Ovary (tissue), 7 donors: ENCODE measurements at regions not wholly inside any gene's neighbourhood (a gene's known extent, or its start where the extent isn't known, plus 50 kb on each side); places are given as distances from the start of the nearest gene placed in this dataset.

Experiments
- DNase-seq, 5 donors: peaks; one replicate each; pipeline ENCODE4 v3.0.0-alpha.2; 2019 to 2020
- H3K27ac ChIP-seq, 2 donors: fragments of 200-600 bp; one replicate each; pipeline versions ENCODE4 v1.5.1 to v1.8.0; 2019 to 2022
- H3K27me3 ChIP-seq: fragments of 200-600 bp; one replicate; pipeline ENCODE4 v1.8.0; 2022
- H3K36me3 ChIP-seq: fragments of 200-600 bp; sonication (generic); one replicate; pipeline ENCODE4 v1.5.1; 2019
- H3K4me1 ChIP-seq: one replicate; pipeline ENCODE4 v1.8.1; 2013; ENCODE audit warnings: mild to moderate bottlenecking, moderate library complexity; ENCODE audit not compliant: insufficient read depth
- H3K4me3 ChIP-seq: fragments of 200-600 bp; sonication (generic); one replicate; pipeline ENCODE4 v1.5.1; 2017
- H3K9me3 ChIP-seq, 2 donors: fragments of 200-600 bp in 1 of 2; sonication (generic) in 1 of 2; one replicate each; pipeline versions ENCODE4 v1.5.1 to v1.8.1; 2013 to 2019; ENCODE audit warnings: mild to moderate bottlenecking in 1 of 2, moderate library complexity in 1 of 2
- CTCF ChIP-seq, 3 donors: fragments of 450-650 bp in 2 of 3; fragments of 200-600 bp in 1 of 3; IDR thresholded peaks; one replicate each; pipeline versions ENCODE4 v1.5.1 to v1.8.0; 2016 to 2022; ENCODE audit warnings: antibody characterized with exemption in 3 of 3, mild to moderate bottlenecking in 1 of 3
- EP300 ChIP-seq: sonication (generic); formaldehyde crosslinking; IDR thresholded peaks from one replicate; pipeline ENCODE4 v1.6.1; 2017; ENCODE audit warnings: antibody characterized with exemption
- POLR2A ChIP-seq: fragments of 450-650 bp; IDR thresholded peaks from one replicate; pipeline ENCODE4 v1.6.1; 2017; ENCODE audit warnings: antibody characterized with exemption, mild to moderate bottlenecking, moderate library complexity
- WGBS, 3 donors: extraction: QIAGEN DNeasy Blood & Tissue Kit in 1 of 3; methylation state at CpG; one replicate each; pipeline versions ENCODE4 v1.1.5 to v1.1.7; 2013 to 2017; 5-methylcytosine and 5-hydroxymethylcytosine counted together
- intact Hi-C, 4 donors: fragments of 100-400 bp; cut with DNase I; formaldehyde crosslinking; loops; one replicate each; pipeline versions ENCODE4 v1.11.0 to v1.15.1; 2022 to 2023
- donor health status: DM: no; HTN: no; CAD: no; lungs with moderate emphysema.
- donor health status: DM: no; HTN: no; CAD: no.
- donor health status: Bipolar disorder and iron deficiency.
- donor health status: DM: no; HTN: no; CAD: no.
- donor health status: DM: yes; HTN: yes; CAD: no.

DNA sequence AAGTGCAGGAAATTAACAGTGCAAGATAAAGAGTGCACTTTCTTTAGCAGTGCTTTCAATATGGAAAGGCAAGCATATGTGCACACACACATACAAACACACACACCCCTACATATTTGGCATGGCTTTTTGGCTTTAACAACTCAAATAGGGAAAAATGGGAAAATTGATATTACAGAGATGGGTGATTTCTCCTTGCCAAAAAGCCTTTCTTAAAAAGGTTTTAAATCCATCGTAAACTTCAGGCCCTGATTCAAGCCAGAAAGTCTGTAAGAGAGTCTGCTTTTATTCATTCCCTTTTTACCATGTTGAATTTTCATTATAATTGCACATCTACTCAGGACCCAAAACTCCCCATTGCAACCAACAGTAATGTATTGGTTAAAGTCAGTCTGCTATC, 612.0 kb upstream of the ACTRT1 start:
- Histone ChIP-seq H3K4me3 (no peak overlapping the region), H3K36me3 (no peaks in the 10 kb centered on the region), H3K27ac (no peak overlapping the region), H3K9me3 (no peaks in the 10 kb centered on the region), H3K27me3 (no peaks in the 10 kb centered on the region), H3K4me1 (no peaks in the 10 kb centered on the region)
- TF ChIP-seq POLR2A (no peak), EP300 (no peak), CTCF (IDR thresholded peaks at IDR 0.05) (no peak)
- WGBS, 3 donors = 53 to 66% (median 54%) methylated on average over 1 of the region's 1 CpG
- DNase-seq = no peak
- intact Hi-C loops = no loop called here

GRCh38 chrX:128653524-128654060, 601.4 kb upstream of the ACTRT1 start:
- WGBS, 3 donors = 18 to 31% (median 26%) methylated on average over 6 of the region's 6 CpGs
- H3K36me3 ChIP-seq = no peaks in the 10 kb centered on the region
- H3K4me1 ChIP-seq = no peaks in the 10 kb centered on the region
- intact Hi-C loops = no loop called here
- H3K27ac ChIP-seq = no peak overlapping the region
- DNase-seq = no peak
- no peak overlapping the region for H3K4me3 ChIP-seq
- peaks cover 0 to 5% of the 10 kb centered on the region in 2 donors for H3K9me3 ChIP-seq
- TF ChIP-seq EP300 = no peak
- TF ChIP-seq POLR2A = no peak
- no peak for TF ChIP-seq CTCF (IDR thresholded peaks at IDR 0.05)
- no peaks in the 10 kb centered on the region for H3K27me3 ChIP-seq

DNA sequence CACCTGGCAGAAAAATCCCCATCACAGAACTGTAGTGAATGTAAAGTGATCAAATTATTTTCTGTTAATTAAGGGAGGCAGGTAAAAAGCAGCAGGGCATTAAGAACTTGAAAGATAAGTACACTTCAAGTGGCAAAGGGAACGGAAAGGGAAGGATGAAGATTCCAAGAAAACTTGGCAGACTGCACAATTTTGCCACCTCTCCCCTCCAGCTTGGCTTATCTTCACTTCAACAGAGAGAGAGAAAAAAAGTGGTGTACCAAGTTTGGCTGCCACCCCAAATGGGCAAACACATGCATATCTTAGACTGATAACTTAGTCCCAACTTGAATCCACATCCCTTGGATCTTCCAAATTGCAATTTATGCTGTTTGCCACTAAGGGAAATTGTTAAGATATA, 598.1 kb upstream of the ACTRT1 start:
- no peak overlapping the region for H3K27ac ChIP-seq
- no peaks in the 10 kb centered on the region for H3K9me3 ChIP-seq
- no peak for TF ChIP-seq CTCF (IDR thresholded peaks at IDR 0.05)
- no peak for TF ChIP-seq POLR2A
- TF ChIP-seq EP300 = no peak
- no peak overlapping the region for H3K4me3 ChIP-seq
- intact Hi-C loops = no loop called here
- H3K27me3 ChIP-seq = no peaks in the 10 kb centered on the region
- no peaks in the 10 kb centered on the region for H3K4me1 ChIP-seq
- H3K36me3 ChIP-seq = no peaks in the 10 kb centered on the region
- 53 to 68% (median 68%) methylated on average over 1 of the region's 1 CpG for WGBS, 3 donors
- DNase-seq = no peak

DNA sequence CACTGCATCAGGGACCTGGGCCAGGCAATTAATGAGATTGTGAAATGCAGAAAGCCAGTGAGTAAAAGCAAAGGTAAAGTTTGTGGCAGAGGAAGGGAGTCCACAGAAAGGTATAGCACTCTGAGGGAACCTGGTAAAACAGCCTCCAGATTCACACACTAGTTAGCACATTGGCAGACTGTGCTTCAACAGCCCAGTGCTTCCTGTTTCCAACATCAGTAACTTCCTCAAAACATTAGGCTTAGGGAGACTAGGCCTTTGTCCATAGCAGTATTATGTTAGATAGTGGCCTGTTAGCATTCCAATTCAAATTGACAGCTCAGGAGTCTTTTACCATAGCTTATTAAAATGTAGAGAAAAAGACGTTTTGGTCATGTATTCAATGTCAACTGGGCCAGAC, 582.6 kb upstream of the ACTRT1 start:
- TF ChIP-seq EP300 (no peak), POLR2A (no peak), CTCF (IDR thresholded peaks at IDR 0.05) (no peak)
- WGBS, 3 donors = 18 to 30% (median 24%) methylated on average over 1 of the region's 1 CpG
- Histone ChIP-seq H3K4me3 (no peak overlapping the region), H3K27me3 (no peaks in the 10 kb centered on the region), H3K4me1 (no peaks in the 10 kb centered on the region), H3K27ac (no peak overlapping the region), H3K9me3 (no peaks in the 10 kb centered on the region), H3K36me3 (no peaks in the 10 kb centered on the region)
- intact Hi-C loops = no loop called here
- no peak for DNase-seq
